SK-N-SH treated with all-trans-retinoic acid at 6 μM for 48 hours (cell line): ENCODE measurements at regions not wholly inside any gene's neighbourhood (a gene's known extent, or its start where the extent isn't known, plus 50 kb on each side); places are given as distances from the start of the nearest gene placed in this dataset.

Experiments
- ATAC-seq: fragments of 200-7000 bp; cut with Tn5 transposase; 3 replicates; pipeline ENCODE4 v1.9.1; 2020; ENCODE audit warnings: mild to moderate bottlenecking, moderate library complexity
- CREB5 ChIP-seq: fragments of 250-450 bp; sonication (Bioruptor Pico); IDR thresholded peaks from 2 replicates; pipeline ENCODE4 v1.5.1; 2020; ENCODE audit warnings: low read depth, mild to moderate bottlenecking, moderate library complexity
- CSDC2 ChIP-seq: fragments of 250-450 bp; sonication (Bioruptor Pico); IDR thresholded peaks from 2 replicates; pipeline ENCODE4 v1.5.0; 2020; ENCODE audit warnings: mild to moderate bottlenecking, moderate library complexity
- CSRNP3 ChIP-seq: fragments of 250-450 bp; sonication (Bioruptor Pico); IDR thresholded peaks from 2 replicates; pipeline ENCODE4 v1.5.1; 2021; ENCODE audit warnings: mild to moderate bottlenecking, moderate library complexity
- ESRRG ChIP-seq: fragments of 250-450 bp; sonication (Bioruptor Pico); IDR thresholded peaks from 2 replicates; pipeline ENCODE4 v1.6.1; 2021; ENCODE audit warnings: mild to moderate bottlenecking
- ISL1 ChIP-seq: fragments of 250-450 bp; sonication (Bioruptor Pico); IDR thresholded peaks from 2 replicates; pipeline ENCODE4 v2.1.2; 2022; ENCODE audit warnings: mild to moderate bottlenecking, moderate library complexity
- PATZ1 ChIP-seq: fragments of 250-450 bp; sonication (Bioruptor Pico); IDR thresholded peaks from 2 replicates; pipeline ENCODE4 v1.8.0; 2020; ENCODE audit warnings: mild to moderate bottlenecking, moderate library complexity, borderline replicate concordance
- POU6F1 ChIP-seq: fragments of 250-450 bp; sonication (Bioruptor Pico); IDR thresholded peaks from 2 replicates; pipeline ENCODE4 v1.8.0; 2021; ENCODE audit warnings: low read depth, mild to moderate bottlenecking, moderate library complexity, borderline replicate concordance
- PPARA ChIP-seq: fragments of 250-450 bp; sonication (Bioruptor Pico); IDR thresholded peaks from 2 replicates; pipeline ENCODE4 v1.5.0; 2020; ENCODE audit warnings: mild to moderate bottlenecking, borderline replicate concordance
- RARB ChIP-seq: fragments of 250-450 bp; sonication (Bioruptor Pico); IDR thresholded peaks from 2 replicates; pipeline ENCODE4 v1.8.0; 2021; ENCODE audit warnings: mild to moderate bottlenecking, moderate library complexity
- SNAI2 ChIP-seq: fragments of 250-450 bp; sonication (Bioruptor Pico); IDR thresholded peaks from 2 replicates; pipeline ENCODE4 v1.5.0; 2020; ENCODE audit warnings: mild to moderate bottlenecking, moderate library complexity
- ZFP3 ChIP-seq: fragments of 250-450 bp; sonication (Bioruptor Pico); IDR thresholded peaks from 2 replicates; pipeline ENCODE4 v1.5.0; 2020; ENCODE audit warnings: mild to moderate bottlenecking, moderate library complexity
- ZFP30 ChIP-seq: fragments of 450-650 bp; formaldehyde crosslinking; IDR thresholded peaks from 2 replicates; pipeline ENCODE4 v1.5.0; 2022; ENCODE audit warnings: mild to moderate bottlenecking, moderate library complexity
- ZNF565 ChIP-seq: fragments of 450-650 bp; formaldehyde crosslinking; conservative IDR thresholded peaks from 2 replicates; pipeline ENCODE4 v1.5.0; 2020; ENCODE audit warnings: low read depth, mild to moderate bottlenecking, moderate library complexity
- ZNF70 ChIP-seq: fragments of 450-650 bp; formaldehyde crosslinking; IDR thresholded peaks from 2 replicates; pipeline ENCODE4 v1.5.0; 2020; ENCODE audit warnings: mild to moderate bottlenecking, moderate library complexity
- ZNF8 ChIP-seq: fragments of 450-650 bp; formaldehyde crosslinking; IDR thresholded peaks from 2 replicates; pipeline ENCODE4 v1.5.0; 2020; ENCODE audit warnings: mild to moderate bottlenecking, moderate library complexity

DNA sequence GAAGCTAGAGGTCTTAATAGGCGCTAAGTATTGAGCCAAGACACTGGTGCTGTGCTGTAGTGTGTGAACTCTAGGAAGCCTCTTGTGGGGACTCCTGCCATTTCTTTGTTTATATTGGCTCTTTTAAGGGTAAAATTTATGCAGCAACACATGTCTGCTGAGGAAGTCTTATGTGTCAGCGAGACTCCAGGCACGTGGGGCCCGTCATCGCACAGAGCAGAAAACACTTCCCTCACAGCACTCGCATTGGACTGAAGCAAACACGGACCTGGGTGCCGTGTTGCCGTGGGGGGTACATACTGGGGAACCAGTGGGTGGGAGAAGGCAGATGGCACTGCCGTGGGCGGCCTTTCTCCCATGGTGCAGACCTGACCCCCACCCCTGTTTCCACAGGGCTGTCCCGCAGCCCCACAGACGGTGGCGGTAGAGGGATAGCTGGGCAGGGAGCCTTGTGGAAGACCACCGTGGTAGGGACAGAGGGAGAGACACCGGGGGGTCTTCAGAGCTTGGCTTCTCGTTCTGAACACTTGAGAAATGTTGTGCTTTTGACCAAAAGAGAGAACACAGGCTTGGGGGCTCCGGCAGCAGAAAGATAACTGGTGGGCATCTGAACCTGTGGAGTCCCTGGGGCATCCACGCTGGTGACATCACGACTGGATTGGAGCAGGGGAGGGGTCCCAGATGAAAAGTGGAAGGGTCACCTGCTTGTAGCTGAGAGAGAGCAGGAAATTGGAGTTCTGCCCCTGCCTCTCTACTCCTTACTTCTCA, 284.7 kb upstream of the SHH start (continued):
- TF ChIP-seq POU6F1 (CRISPR knock-in tag): no peak
- TF ChIP-seq RARB: no peak
- no peak for TF ChIP-seq PPARA

- ATAC-seq: no peak
- TF ChIP-seq CREB5 (CRISPR knock-in tag): no peak
- TF ChIP-seq PPARA: no peak
- TF ChIP-seq ISL1: no peak
- TF ChIP-seq SNAI2 (CRISPR knock-in tag): no peak
- no peak for TF ChIP-seq POU6F1 (CRISPR knock-in tag)
- no peak for TF ChIP-seq ZFP30 (CRISPR knock-in tag)
Observed at GRCh38 chr7:156095908-156096539, 283.8 kb upstream of the SHH start.

DNA sequence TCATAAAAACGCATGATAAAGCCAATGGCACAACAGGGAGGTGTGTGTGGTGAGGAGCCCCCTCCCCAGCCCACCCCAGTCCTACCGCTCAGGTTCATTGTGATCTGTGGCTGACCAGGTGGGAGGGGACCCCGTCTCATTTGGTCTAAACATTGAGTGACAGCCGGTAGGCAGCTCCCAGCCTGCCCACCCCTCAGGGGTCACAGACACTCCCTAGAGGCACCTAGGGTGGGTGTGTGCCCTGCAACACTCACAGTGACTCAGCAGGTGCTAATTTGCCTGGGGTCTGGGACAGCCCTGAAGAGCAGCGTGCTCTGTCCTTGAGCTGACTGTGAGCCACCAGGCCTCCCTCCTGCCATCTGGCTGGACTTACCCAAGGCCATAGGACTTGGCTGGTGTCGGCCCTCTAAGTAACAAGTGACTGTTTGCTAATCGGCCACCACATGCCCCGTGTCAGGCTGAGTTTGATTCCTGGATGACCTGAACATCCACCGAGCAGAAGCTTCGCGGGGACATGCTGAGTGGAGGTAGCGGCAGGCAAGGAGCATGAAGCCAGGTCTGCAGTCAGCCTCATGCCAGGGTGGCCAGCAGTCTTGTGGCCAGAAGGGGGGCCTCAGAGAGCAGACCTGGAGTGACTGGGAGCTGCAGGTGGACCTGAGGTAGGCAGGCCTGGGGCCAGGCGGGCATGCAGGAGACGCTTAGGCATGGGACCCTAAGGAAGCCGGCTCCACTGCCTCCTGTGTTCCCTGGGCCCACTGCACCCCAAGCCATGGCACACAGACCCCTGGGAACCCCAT, 282.3 kb upstream of the SHH start:
- no peak for ATAC-seq

DNA sequence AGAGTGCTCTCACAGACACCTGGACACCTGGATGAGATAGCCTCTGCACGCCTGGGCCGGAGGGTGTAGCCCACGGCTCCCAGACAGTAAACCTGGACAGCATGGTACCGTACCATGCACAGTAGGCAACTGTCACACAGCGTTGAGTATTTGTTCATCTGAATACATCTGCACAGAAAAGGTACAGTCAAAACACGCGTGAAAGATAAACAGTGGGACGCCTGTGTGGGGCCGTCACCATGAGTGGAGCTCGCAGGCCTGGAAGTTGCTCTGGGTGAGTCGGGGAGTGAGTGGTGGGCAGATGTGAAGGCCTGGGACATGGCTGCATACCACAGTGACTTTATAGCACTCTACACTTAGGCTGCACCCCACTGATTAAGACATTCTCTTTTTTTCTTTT, 280.0 kb upstream of the SHH start:
- ATAC-seq: no peak
- TF ChIP-seq CSRNP3 (CRISPR knock-in tag) (no peak), RARB (no peak), SNAI2 (CRISPR knock-in tag) (no peak), ZNF8 (no peak), ESRRG (no peak), ZFP3 (CRISPR knock-in tag) (no peak), ZNF565 (CRISPR knock-in tag) (no peak), CREB5 (CRISPR knock-in tag) (no peak), ZFP30 (CRISPR knock-in tag) (no peak)

More for the DNA sequence above, 282.3 kb upstream of the SHH start:
- TF ChIP-seq ISL1 (no peak), CREB5 (CRISPR knock-in tag) (no peak), CSDC2 (CRISPR knock-in tag) (no peak), PATZ1 (no peak), ZNF70 (CRISPR knock-in tag) (no peak)
